Esophagus muscularis mucosa (tissue), 3 donors: ENCODE measurements at regions not wholly inside any gene's neighbourhood (a gene's known extent, or its start where the extent isn't known, plus 50 kb on each side); places are given as distances from the start of the nearest gene placed in this dataset.

Experiments
- POLR2A ChIP-seq: fragments of 450-650 bp; IDR thresholded peaks from one replicate; pipeline ENCODE4 v1.6.1; 2017; ENCODE audit warnings: antibody characterized with exemption, moderate library complexity, mild to moderate bottlenecking, low read depth
- POLR2AphosphoS5 ChIP-seq, 2 donors: sonication (generic); formaldehyde crosslinking; IDR thresholded peaks; one replicate each; pipeline ENCODE4 v1.6.1; 2017; ENCODE audit warnings: antibody characterized with exemption in 2 of 2
- TF ChIP-seq, protein P1 (sequence below), 3 experiments: fragments of 200-600 bp in 2 of 3; fragments of 450-650 bp in 1 of 3; sonication (generic) in 2 of 3; IDR thresholded peaks; one replicate each; pipeline ENCODE4 v1.5.1; 2017 to 2019; ENCODE audit warnings: antibody characterized with exemption in 3 of 3, mild to moderate bottlenecking in 2 of 3, moderate library complexity in 1 of 3

DNA sequence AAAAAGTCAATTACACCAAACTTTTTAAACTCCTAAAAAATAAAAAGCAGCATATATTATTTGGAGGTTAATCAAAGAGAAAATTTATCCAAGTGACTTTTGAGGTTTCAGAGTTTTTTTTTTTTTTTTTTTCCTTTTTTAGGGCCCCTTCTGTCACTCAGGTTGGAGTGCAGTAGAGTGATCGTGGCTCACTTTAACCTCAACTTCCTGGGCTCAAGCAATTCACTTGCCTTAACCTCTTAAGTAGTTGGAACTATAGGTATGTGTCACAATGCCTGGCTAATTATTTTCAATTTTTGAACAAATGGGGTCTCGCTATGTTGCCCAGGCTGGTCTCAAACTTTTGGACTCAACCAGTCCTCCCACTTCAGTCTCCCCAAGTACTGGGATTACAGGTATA is 241.7 kb upstream of the HSFY2 start:
- TF ChIP-seq, protein P1, sequence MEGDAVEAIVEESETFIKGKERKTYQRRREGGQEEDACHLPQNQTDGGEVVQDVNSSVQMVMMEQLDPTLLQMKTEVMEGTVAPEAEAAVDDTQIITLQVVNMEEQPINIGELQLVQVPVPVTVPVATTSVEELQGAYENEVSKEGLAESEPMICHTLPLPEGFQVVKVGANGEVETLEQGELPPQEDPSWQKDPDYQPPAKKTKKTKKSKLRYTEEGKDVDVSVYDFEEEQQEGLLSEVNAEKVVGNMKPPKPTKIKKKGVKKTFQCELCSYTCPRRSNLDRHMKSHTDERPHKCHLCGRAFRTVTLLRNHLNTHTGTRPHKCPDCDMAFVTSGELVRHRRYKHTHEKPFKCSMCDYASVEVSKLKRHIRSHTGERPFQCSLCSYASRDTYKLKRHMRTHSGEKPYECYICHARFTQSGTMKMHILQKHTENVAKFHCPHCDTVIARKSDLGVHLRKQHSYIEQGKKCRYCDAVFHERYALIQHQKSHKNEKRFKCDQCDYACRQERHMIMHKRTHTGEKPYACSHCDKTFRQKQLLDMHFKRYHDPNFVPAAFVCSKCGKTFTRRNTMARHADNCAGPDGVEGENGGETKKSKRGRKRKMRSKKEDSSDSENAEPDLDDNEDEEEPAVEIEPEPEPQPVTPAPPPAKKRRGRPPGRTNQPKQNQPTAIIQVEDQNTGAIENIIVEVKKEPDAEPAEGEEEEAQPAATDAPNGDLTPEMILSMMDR (IDR thresholded peaks at IDR 0.05): no peak
- TF ChIP-seq POLR2AphosphoS5 (IDR thresholded peaks at IDR 0.05) (no peak), POLR2A (no peak)
